Astrocyte of the cerebellum (primary cell): ENCODE measurements at regions not wholly inside any gene's neighbourhood (a gene's known extent, or its start where the extent isn't known, plus 50 kb on each side); places are given as distances from the start of the nearest gene placed in this dataset.
"Not testable (repeated sequence)": the region's sequence is repeated elsewhere in the genome, so short reads cannot be mapped to it uniquely, and the experiment has no call there.

Experiments
- DNase-seq: peaks from one replicate; pipeline ENCODE4 v3.0.0-alpha.2; 2011; ENCODE audit warnings: low read depth
- H3K4me3 ChIP-seq: 2 replicates; pipeline ENCODE4 v1.5.1; 2011; ENCODE audit warnings: mild to moderate bottlenecking, low read depth, low read length, moderate library complexity
- CTCF ChIP-seq: IDR thresholded peaks from 2 replicates; pipeline ENCODE4 v1.5.1; 2012; ENCODE audit warnings: low read length, low read depth, moderate library complexity, mild to moderate bottlenecking; ENCODE audit errors: missing control alignments
- in situ Hi-C: cut with HindIII; loops from 2 replicates; pipeline ENCODE4 v1.10.0; 2017; ENCODE audit warnings: low sequenced_read_pairs

GRCh38 chrX:137896123-137896522, 330.2 kb downstream of the ZIC3 start:
- no peak for DNase-seq
- in situ Hi-C loops: no loop called here
- no peak overlapping the region for H3K4me3 ChIP-seq
- TF ChIP-seq CTCF: no peak

- no peak for TF ChIP-seq CTCF
- DNase-seq: no peak
- no peak overlapping the region for H3K4me3 ChIP-seq
- in situ Hi-C loops: no loop called here
These were observed 349.5 kb downstream of the ZIC3 start for GRCh38 chrX:137915466-137915865.

- TF ChIP-seq CTCF: no peak
- no peak for DNase-seq
- no peak overlapping the region for H3K4me3 ChIP-seq
- in situ Hi-C loops: no loop called here
These were observed 350.3 kb downstream of the ZIC3 start for GRCh38 chrX:137916090-137916746.

- in situ Hi-C loops: no loop called here
- TF ChIP-seq CTCF: peak; percentile 65
- peak; percentile 13 for DNase-seq
- no peak overlapping the region for H3K4me3 ChIP-seq
These were observed 360.2 kb downstream of the ZIC3 start for GRCh38 chrX:137926090-137926489.

- TF ChIP-seq CTCF: no peak
- DNase-seq: no peak
- no peak overlapping the region for H3K4me3 ChIP-seq
- in situ Hi-C loops: no loop called here
These were observed 364.0 kb downstream of the ZIC3 start for GRCh38 chrX:137929951-137930350.

- no peak overlapping the region for H3K4me3 ChIP-seq
- in situ Hi-C loops: no loop called here
- TF ChIP-seq CTCF: no peak
- no peak for DNase-seq
These were observed 364.6 kb downstream of the ZIC3 start for GRCh38 chrX:137930533-137930932.

- DNase-seq, in situ Hi-C loops, H3K4me3 ChIP-seq: not testable (repeated sequence)
These were observed 368.3 kb downstream of the ZIC3 start for GRCh38 chrX:137934214-137934613.

- DNase-seq, H3K4me3 ChIP-seq, in situ Hi-C loops: not testable (repeated sequence)
These were observed 369.0 kb downstream of the ZIC3 start for GRCh38 chrX:137934887-137935286.
